Prostate gland (tissue), 2 donors: ENCODE measurements at regions not wholly inside any gene's neighbourhood (a gene's known extent, or its start where the extent isn't known, plus 50 kb on each side); places are given as distances from the start of the nearest gene placed in this dataset.

Experiments used
- CTCF ChIP-seq, 4 experiments: fragments of 200-600 bp in 2 of 4; fragments of 450-650 bp in 2 of 4; sonication (generic) in 2 of 4; IDR thresholded peaks; 1 replicate in 3 of 4; 2 replicates in 1 of 4; pipeline ENCODE4 v1.5.1; 2016 to 2019; ENCODE audit warnings: antibody characterized with exemption in 4 of 4, mild to moderate bottlenecking in 2 of 4, moderate library complexity in 2 of 4
- POLR2A ChIP-seq: fragments of 450-650 bp; IDR thresholded peaks from one replicate; pipeline ENCODE4 v1.6.1; 2016; ENCODE audit warnings: antibody characterized with exemption, mild to moderate bottlenecking
- POLR2AphosphoS5 ChIP-seq: sonication (generic); formaldehyde crosslinking; IDR thresholded peaks from one replicate; pipeline ENCODE4 v1.6.1; 2017; ENCODE audit warnings: antibody characterized with exemption

GRCh38 chr21:28069450-28069923 lies 923.2 kb downstream of the LTN1 start:
- TF ChIP-seq CTCF (IDR thresholded peaks at IDR 0.05) (no peak), POLR2AphosphoS5 (no peak), POLR2A (no peak)
